ENCODE measurements at regions not wholly inside any gene's neighbourhood (a gene's known extent, or its start where the extent isn't known, plus 50 kb on each side); places are given as distances from the start of the nearest gene placed in this dataset.

- no peak overlapping the region for H3K9ac ChIP-seq
- no peaks in the 10 kb centered on the region for H3K4me1 ChIP-seq (ENCODE audit: insufficient read depth)
- H3K79me2 ChIP-seq (ENCODE audit: insufficient read depth): no peaks in the 10 kb centered on the region
- no peak for DNase-seq
- no peaks in the 10 kb centered on the region for H3K9me3 ChIP-seq (ENCODE audit: low read depth)
- in situ Hi-C loops (cut with MboI): loop anchor here (10.0 kb wide), 1 partner anchor 332 kb away; no protein-coding TSS in a partner anchor
- TF ChIP-seq EZH2 (IDR thresholded peaks at IDR 0.05; ENCODE audit: insufficient read depth, poor library complexity, severe bottlenecking): no peak
- TF ChIP-seq EZH2phosphoT487 (IDR thresholded peaks at IDR 0.05; ENCODE audit: insufficient read depth, low read depth): no peak
- H3K27ac ChIP-seq: no peak overlapping the region
- H3K36me3 ChIP-seq (ENCODE audit: low read depth): no peaks in the 10 kb centered on the region
- H4K20me1 ChIP-seq (ENCODE audit: insufficient read depth): no peaks in the 10 kb centered on the region
- H2AFZ ChIP-seq: no peak overlapping the region
- no peaks in the 10 kb centered on the region for H3K9me2 ChIP-seq (ENCODE audit: insufficient read depth)
- no peaks in the 10 kb centered on the region for H3F3A ChIP-seq (ENCODE audit: insufficient read depth)
- WGBS, 2 experiments (ENCODE audit: low coverage in 1 of 2, low lambda C conversion rate in 2 of 2, missing lambda C conversion rate in 2 of 2): 80 to 85% methylated on average over 6 of the region's 6 CpGs
- no peaks in the 10 kb centered on the region for H3K27me3 ChIP-seq (replicated peaks; ENCODE audit: insufficient read depth)
- H3K4me3 ChIP-seq: no peak overlapping the region
- H3K4me2 ChIP-seq (ENCODE audit: unreplicated experiment): no peak overlapping the region
These were observed 114.2 kb downstream of the SIK1 start for GRCh38 chr21:43312751-43313169.

GRCh38 chr21:43312011-43312410 is 114.9 kb downstream of the SIK1 start:
- TF ChIP-seq EZH2phosphoT487 (IDR thresholded peaks at IDR 0.05; ENCODE audit: insufficient read depth, low read depth) (no peak), EZH2 (IDR thresholded peaks at IDR 0.05; ENCODE audit: insufficient read depth, poor library complexity, severe bottlenecking) (no peak)
- in situ Hi-C loops (cut with MboI): loop anchor here (10.0 kb wide), 1 partner anchor 333 kb away; no protein-coding TSS in a partner anchor

GRCh38 chr21:43311301-43311817 is 115.6 kb downstream of the SIK1 start:
- Histone ChIP-seq H3K9me3 (ENCODE audit: low read depth) (no peaks in the 10 kb centered on the region), H3K4me2 (ENCODE audit: unreplicated experiment) (no peak overlapping the region), H2AFZ (no peak overlapping the region), H3K27me3 (replicated peaks; ENCODE audit: insufficient read depth) (no peaks in the 10 kb centered on the region), H3K4me1 (ENCODE audit: insufficient read depth) (no peaks in the 10 kb centered on the region), H3K27ac (no peak overlapping the region), H4K20me1 (ENCODE audit: insufficient read depth) (no peaks in the 10 kb centered on the region), H3F3A (ENCODE audit: insufficient read depth) (no peaks in the 10 kb centered on the region), H3K9me2 (ENCODE audit: insufficient read depth) (no peaks in the 10 kb centered on the region), H3K4me3 (no peak overlapping the region), H3K36me3 (ENCODE audit: low read depth) (no peaks in the 10 kb centered on the region), H3K9ac (no peak overlapping the region), H3K79me2 (ENCODE audit: insufficient read depth) (no peaks in the 10 kb centered on the region)
- in situ Hi-C loops (cut with MboI): loop anchor here (10.0 kb wide), 1 partner anchor 333 kb away; no protein-coding TSS in a partner anchor
- TF ChIP-seq EZH2phosphoT487 (IDR thresholded peaks at IDR 0.05; ENCODE audit: insufficient read depth, low read depth) (no peak), EZH2 (IDR thresholded peaks at IDR 0.05; ENCODE audit: insufficient read depth, poor library complexity, severe bottlenecking) (no peak)
- 53 to 56% methylated on average over 8 of the region's 8 CpGs for WGBS, 2 experiments (ENCODE audit: low coverage in 1 of 2, low lambda C conversion rate in 2 of 2, missing lambda C conversion rate in 2 of 2)
- no peak for DNase-seq

More at GRCh38 chr21:43312011-43312410, 114.9 kb downstream of the SIK1 start:
- Histone ChIP-seq H3K9me2 (ENCODE audit: insufficient read depth) (no peaks in the 10 kb centered on the region), H3K4me3 (no peak overlapping the region), H2AFZ (no peak overlapping the region), H3K4me1 (ENCODE audit: insufficient read depth) (no peaks in the 10 kb centered on the region), H3K9ac (no peak overlapping the region), H3K36me3 (ENCODE audit: low read depth) (no peaks in the 10 kb centered on the region), H3K27ac (no peak overlapping the region), H3K27me3 (replicated peaks; ENCODE audit: insufficient read depth) (no peaks in the 10 kb centered on the region), H3K4me2 (ENCODE audit: unreplicated experiment) (no peak overlapping the region), H3K79me2 (ENCODE audit: insufficient read depth) (no peaks in the 10 kb centered on the region), H3K9me3 (ENCODE audit: low read depth) (no peaks in the 10 kb centered on the region), H3F3A (ENCODE audit: insufficient read depth) (no peaks in the 10 kb centered on the region), H4K20me1 (ENCODE audit: insufficient read depth) (no peaks in the 10 kb centered on the region)
- no peak for DNase-seq
- 63 to 67% methylated on average over 4 of the region's 4 CpGs for WGBS, 2 experiments (ENCODE audit: low coverage in 1 of 2, low lambda C conversion rate in 2 of 2, missing lambda C conversion rate in 2 of 2)

GRCh38 chr21:43308815-43309283 is 118.1 kb downstream of the SIK1 start:
- TF ChIP-seq EZH2 (IDR thresholded peaks at IDR 0.05; ENCODE audit: insufficient read depth, poor library complexity, severe bottlenecking) (no peak), EZH2phosphoT487 (IDR thresholded peaks at IDR 0.05; ENCODE audit: insufficient read depth, low read depth) (no peak)
- Histone ChIP-seq H3K27ac (no peak overlapping the region), H4K20me1 (ENCODE audit: insufficient read depth) (no peaks in the 10 kb centered on the region), H2AFZ (no peak overlapping the region), H3K4me3 (no peak overlapping the region), H3F3A (ENCODE audit: insufficient read depth) (no peaks in the 10 kb centered on the region), H3K9me3 (ENCODE audit: low read depth) (no peaks in the 10 kb centered on the region), H3K36me3 (ENCODE audit: low read depth) (no peaks in the 10 kb centered on the region), H3K9me2 (ENCODE audit: insufficient read depth) (no peaks in the 10 kb centered on the region), H3K79me2 (ENCODE audit: insufficient read depth) (no peaks in the 10 kb centered on the region), H3K9ac (no peak overlapping the region), H3K4me1 (ENCODE audit: insufficient read depth) (no peaks in the 10 kb centered on the region), H3K4me2 (ENCODE audit: unreplicated experiment) (no peak overlapping the region), H3K27me3 (replicated peaks; ENCODE audit: insufficient read depth) (no peaks in the 10 kb centered on the region)
- in situ Hi-C loops (cut with MboI): no loop called here
- DNase-seq: no peak
- WGBS, 2 experiments (ENCODE audit: low coverage in 1 of 2, low lambda C conversion rate in 2 of 2, missing lambda C conversion rate in 2 of 2): 74 to 81% methylated on average over 10 of the region's 10 CpGs
